Endothelial cell of umbilical vein (primary cell): ENCODE measurements at regions not wholly inside any gene's neighbourhood (a gene's known extent, or its start where the extent isn't known, plus 50 kb on each side); places are given as distances from the start of the nearest gene placed in this dataset.

Experiments used
- CTCF ChIP-seq, 2 donors: IDR thresholded peaks; 1 replicate in 1 of 2; 2 replicates in 1 of 2; pipeline ENCODE4 v1.5.1; 2011; ENCODE audit warnings: low read length in 2 of 2, mild to moderate bottlenecking in 2 of 2, moderate library complexity in 2 of 2, control low read depth in 1 of 2, inconsistent platforms in 1 of 2, low read depth in 1 of 2; ENCODE audit not compliant: insufficient read depth in 1 of 2; ENCODE audit errors: extremely low read depth in 1 of 2
- EZH2 ChIP-seq: IDR thresholded peaks from 2 replicates; pipeline ENCODE4 v1.6.1; 2012; ENCODE audit warnings: borderline replicate concordance, low read depth, mild to moderate bottlenecking, moderate library complexity, low read length, inconsistent platforms; ENCODE audit not compliant: severe bottlenecking
- FOS ChIP-seq: IDR thresholded peaks from 2 replicates; pipeline ENCODE4 v1.6.1; 2011; ENCODE audit warnings: mild to moderate bottlenecking, low read length, moderate library complexity, borderline replicate concordance; ENCODE audit not compliant: insufficient read depth
- JUN ChIP-seq: IDR thresholded peaks from 2 replicates; pipeline ENCODE4 v1.6.1; 2011; ENCODE audit warnings: borderline replicate concordance, low read depth; ENCODE audit not compliant: insufficient read length, insufficient read depth
- MAX ChIP-seq: IDR thresholded peaks from 2 replicates; pipeline ENCODE4 v1.6.1; 2011; ENCODE audit not compliant: insufficient read depth, insufficient read length
- POLR2A ChIP-seq: IDR thresholded peaks from 2 replicates; pipeline ENCODE4 v1.6.1; 2012; ENCODE audit warnings: low read depth, mild to moderate bottlenecking, control low read depth, low read length
- POLR2AphosphoS5 ChIP-seq: IDR thresholded peaks from 2 replicates; pipeline ENCODE4 v1.6.1; 2012; ENCODE audit warnings: low read depth, mild to moderate bottlenecking, control low read depth, low read length, moderate library complexity; ENCODE audit not compliant: insufficient read depth

- TF ChIP-seq CTCF (IDR thresholded peaks at IDR 0.05; ENCODE audit: extremely low read depth in 1 of 2, insufficient read depth in 1 of 2, low read depth in 1 of 2, low read length in 2 of 2) (no peak), EZH2 (no peak), POLR2AphosphoS5 (no peak), POLR2A (no peak), MAX (no peak), FOS (no peak), JUN (no peak)
Observed at GRCh38 chr20:41818369-41818768, 200.2 kb upstream of the CHD6 start.
